ENCODE measurements at regions not wholly inside any gene's neighbourhood (a gene's known extent, or its start where the extent isn't known, plus 50 kb on each side); places are given as distances from the start of the nearest gene placed in this dataset.

DNA sequence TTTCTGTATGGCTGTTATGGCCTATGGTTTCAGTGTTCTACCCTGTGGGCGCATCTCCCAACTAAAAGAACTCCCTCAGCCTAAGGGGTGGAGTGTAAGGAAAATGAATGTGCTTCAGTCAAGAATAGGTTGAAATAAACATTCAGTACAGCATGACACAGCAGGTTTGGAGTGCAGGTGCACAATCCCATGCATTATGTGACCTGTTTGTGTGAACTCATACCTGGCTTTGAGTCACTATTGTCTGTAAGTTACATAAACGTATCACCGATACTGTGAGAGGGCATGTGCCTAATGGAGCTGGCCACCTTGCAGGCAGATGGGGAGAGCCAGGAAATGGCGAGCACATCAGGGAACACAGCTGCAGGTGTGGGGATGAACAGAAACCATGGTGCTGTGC lies 216.0 kb downstream of the DSEL start:
- in situ Hi-C loops (cut with HindIII; ENCODE audit: low sequenced_read_pairs), result no loop called here

DNA sequence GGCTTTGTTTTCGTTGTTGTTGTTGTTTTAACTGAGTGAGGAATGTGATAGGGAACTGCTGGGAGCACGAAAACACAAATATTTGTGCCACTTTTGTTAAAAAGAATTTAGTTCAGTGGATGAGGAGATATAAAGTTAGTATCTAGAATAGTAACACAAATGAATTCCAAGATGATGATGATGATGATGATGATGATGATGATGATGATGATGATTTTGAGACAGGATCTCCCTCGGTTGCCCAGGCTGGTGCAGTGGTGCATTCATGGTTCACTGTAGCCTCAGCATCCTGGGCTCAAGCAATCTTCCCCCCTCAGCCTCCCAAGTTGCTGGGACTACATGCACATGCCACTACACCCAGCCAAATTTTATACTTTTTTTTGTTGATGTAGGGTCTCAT lies 223.7 kb downstream of the DSEL start:
- in situ Hi-C loops (cut with HindIII; ENCODE audit: low sequenced_read_pairs), result no loop called here

DNA sequence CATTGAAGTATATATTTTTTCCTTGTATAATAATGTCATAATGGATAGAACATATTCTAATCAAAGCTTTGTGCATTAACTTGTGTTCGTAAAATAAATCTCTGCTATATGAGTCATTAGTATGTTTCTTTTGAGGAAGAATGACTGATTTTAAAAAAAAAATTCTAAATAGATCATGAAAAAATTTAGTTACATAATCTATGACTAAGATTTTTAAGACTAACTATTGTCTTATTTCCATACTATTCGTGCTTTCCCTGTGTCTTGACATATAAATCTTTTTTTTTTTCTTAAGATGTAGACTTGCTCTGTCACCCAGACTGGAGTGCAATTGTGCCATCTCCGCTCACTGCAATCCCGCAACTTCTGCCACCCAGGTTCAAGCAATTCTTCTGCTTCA lies 226.1 kb downstream of the DSEL start:
- in situ Hi-C loops (cut with HindIII; ENCODE audit: low sequenced_read_pairs), result no loop called here

DNA sequence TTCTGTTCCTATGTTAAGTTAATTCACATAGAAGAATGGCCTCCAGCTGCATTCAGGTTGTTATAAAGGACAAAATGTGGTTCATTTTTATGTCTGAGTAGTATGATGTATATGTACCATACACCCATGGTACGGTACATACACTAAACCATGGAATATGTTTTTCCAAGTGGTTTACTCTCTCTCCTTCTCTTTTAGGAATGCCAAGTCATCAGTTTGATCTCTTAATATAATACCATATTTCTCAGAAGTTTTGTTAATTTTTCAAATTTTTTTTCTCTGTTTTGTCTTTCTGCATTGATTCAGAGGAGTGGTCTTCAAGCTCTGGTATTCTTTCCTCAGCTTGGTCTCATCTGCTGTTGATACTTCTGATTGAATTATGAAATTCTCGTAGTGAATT lies 230.9 kb downstream of the DSEL start:
- in situ Hi-C loops (cut with HindIII; ENCODE audit: low sequenced_read_pairs), result no loop called here

DNA sequence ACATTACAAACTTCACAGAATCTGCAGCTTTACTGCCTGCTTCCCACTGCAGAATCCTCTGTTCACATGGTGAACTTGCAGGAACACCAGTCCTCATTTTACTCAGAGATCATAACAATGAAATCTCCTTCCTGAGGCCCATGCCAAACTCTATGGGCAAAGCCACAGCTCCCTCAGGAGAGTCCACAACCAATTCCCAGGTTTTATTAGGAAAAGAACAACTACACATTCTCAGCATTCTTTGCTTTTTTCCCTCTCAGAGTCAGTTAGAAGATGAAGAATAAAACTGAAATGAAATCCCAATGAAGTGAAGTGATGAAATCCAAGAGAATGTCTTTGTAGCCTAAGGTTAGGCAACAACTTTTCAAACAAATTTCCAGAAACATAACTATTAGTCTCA lies 233.7 kb downstream of the DSEL start:
- in situ Hi-C loops (cut with HindIII; ENCODE audit: low sequenced_read_pairs), result no loop called here

DNA sequence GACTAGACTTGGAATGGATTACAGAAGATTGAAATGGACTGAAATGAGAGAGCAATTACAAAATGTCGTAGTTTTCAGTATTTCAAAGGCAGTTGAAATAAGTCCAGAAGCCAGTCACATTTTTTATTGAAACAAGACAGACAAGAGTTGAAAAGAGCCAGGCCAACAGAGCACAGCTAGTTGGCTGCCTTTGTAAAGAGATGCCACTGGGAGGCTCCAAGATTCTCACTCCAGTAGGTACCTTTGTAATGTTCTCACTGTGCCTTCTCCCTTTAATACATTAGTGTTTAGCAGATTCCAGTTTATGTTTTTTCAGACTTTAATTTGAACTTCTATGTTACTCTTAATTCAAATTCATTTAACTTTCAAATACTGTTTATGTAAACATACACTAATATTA lies 234.8 kb downstream of the DSEL start:
- in situ Hi-C loops (cut with HindIII; ENCODE audit: low sequenced_read_pairs), result no loop called here

DNA sequence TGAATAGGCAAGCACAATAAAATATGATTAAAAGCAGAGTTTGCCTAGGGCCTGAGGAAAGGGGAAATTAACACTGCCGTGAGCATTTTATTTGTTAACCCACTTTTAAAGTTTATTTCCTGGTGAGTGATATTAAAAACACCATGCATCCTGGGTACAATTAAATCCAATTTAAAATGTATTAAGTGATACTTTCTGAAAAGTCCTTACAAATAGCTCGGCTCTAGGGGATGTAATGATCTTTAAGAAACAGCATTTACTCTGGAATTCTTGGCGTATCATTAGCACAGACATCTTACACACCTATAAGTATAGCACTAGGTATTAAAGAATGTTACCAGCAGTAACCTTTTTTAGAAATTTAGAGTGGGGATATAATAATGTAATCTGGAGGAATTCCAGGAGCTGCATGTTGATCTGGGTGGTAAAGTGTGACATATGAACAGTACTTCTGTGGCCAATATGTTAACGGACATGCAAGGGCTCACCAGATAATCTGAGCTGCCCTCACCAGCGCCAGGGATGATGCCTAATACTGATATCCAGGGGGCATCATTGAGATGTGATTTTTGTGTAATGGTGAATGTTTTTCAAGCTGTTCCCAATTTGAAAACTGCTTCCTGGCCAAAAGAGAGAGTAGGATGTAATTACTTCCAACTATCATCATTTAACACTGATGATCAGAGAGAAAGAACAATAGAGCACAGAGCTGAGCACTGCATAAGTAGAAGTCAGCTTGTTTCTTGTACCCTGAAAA lies 235.9 kb downstream of the DSEL start:
- in situ Hi-C loops (cut with HindIII; ENCODE audit: low sequenced_read_pairs), result no loop called here

DNA sequence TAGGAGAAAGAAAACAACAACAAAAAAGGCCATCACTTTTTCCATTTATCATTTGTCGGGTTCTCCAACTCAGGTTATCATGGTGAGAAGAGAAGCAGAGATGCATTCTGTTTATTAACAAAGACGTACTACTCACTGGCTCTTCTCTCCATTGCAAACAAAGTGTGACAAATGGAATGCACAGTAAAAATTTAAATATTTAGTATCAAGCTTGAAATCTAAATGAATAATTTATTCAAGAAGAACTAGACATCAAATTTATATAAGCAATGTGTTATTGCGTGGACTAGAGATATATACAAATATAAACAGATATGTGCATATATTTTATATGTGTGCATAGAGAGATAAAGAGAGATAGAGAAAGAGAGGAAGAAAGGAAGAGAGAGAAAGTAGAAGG lies 236.5 kb downstream of the DSEL start:
- in situ Hi-C loops (cut with HindIII; ENCODE audit: low sequenced_read_pairs), result no loop called here

DNA sequence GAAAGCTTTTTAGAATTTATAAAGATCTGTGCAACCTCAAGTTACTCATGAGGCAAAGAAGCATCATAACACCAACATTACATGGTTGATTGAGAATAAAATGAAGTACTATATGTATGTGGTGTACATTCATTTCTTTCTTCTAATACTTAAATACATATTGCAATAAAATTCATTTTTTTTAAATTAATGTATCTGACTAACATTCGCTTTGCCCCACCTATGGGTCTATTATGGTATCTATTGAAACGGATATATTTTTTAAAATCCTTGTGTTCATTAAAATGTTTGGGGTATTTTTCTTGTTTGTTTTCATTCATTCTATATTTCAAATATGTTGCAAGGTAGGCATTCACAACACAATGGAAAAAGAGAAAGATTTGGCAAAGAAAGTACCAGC lies 237.5 kb downstream of the DSEL start:
- in situ Hi-C loops (cut with HindIII; ENCODE audit: low sequenced_read_pairs), result no loop called here

DNA sequence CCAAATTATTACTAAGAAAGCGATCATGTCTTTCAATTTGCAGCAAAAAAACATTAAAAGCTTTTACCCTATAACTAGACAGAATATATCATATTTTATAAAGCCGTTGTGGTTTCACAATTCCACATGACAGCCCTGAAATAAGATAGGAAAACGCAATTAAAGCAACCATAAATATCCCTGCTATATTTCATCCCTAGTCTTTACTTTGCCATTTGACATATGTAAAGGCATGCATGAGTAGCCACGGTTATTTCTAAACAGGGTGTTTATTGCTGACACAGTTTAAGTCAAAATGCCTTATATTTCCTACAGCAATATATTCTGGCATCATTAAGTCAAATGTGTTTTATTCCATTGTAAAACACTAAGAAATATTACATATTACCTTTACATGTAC lies 239.9 kb downstream of the DSEL start:
- in situ Hi-C loops (cut with HindIII; ENCODE audit: low sequenced_read_pairs), result no loop called here

DNA sequence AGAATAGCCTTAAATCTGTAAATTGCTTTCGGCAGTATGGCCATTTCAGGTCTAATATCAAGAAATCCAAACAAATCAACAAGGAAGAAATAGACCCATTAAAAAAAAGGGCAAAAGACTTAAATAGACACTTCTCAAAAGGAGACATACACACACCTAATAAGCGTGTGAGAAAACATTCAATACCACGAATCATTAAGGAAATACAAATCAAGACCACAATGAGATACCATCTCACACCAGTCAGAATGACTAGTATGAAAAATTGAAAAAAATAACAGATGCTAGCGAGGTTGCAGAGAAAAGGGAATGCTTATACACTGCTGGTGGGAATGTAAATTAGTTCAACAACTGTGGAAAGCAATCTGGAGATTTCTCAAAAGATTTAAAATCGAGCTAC lies 243.2 kb downstream of the DSEL start:
- in situ Hi-C loops (cut with HindIII; ENCODE audit: low sequenced_read_pairs), result no loop called here

DNA sequence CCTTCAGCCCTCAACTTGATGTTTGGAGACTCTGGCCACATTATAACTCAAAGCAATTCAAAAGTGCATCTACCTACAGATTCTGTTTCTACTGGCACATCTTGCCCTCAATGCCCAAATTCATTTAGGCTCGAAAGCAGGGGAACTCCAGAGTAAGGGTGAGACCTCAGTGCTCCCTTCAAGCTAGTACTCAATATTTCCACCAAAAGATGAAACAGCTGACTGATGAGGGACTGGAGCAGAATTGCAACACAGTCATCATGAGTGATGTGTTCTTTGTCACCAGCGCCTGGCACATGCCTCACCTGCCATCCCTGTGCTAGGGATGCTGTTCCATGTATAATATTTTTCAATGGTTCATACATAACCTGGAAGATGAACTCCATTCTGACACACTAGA lies 247.3 kb downstream of the DSEL start:
- in situ Hi-C loops (cut with HindIII; ENCODE audit: low sequenced_read_pairs), result no loop called here

DNA sequence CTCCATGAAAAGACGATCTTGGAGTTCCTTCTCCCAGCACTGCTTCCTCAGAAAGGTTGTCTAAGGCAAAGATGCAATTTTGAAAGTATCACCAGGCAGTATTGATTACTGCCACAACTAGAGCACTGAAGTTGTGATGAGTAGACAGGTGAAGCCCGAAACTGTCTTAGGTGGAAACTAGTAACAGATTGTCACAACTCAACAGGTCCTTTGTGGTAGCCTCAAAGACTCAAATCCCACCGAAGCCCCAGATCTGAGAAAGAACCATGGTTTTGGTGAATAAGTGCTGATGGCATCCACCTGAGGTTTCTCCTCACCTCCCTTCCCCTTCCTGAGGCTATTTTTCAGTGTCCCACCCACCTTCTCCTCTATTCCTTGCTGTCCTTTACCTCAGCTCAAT lies 248.0 kb downstream of the DSEL start:
- in situ Hi-C loops (cut with HindIII; ENCODE audit: low sequenced_read_pairs), result no loop called here

DNA sequence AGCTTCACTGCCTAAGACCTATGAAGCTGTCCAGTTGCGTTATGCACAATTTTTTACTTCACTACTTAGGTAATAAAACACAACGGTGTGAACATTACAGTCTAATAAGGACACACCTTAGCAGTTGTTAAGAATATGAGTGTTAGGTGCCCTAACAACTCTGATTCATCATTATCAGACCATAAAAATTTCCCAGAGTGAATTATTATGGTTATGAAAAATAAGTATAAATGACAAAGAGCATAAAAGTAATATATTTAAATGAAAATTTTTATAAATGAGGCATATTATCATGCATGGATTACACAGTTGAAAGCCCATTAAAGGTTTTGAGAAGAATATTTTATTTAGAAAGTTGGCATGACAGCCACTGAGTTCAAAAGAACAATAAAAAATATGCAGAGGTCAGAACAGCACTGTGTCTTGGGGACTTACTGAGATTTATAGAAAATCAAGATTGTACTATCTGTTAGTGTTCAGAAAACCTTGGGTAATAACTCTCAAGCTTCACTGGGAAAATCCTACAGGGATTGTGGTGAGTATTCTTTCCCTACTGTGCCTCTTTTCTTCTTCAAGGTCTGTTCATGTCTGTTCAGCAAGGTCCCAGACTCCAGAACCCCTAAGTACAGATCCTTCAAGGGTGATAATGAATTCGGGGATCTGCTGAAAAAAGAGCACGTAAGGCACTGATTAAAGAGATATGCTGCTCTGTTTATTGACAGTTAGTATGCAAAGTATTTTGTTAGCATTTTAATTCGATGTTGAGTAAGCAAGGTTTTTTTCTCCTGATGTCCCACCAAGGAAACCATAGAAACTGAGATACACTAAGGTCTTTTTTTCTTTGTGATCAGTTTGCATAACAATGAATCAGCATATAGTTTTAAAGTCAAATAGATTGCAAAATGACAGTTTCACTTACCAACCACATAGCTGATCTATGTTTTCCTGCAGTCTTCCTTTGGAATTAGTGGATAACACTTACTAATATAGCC lies 250.0 kb downstream of the DSEL start:
- in situ Hi-C loops (cut with HindIII; ENCODE audit: low sequenced_read_pairs), result no loop called here

DNA sequence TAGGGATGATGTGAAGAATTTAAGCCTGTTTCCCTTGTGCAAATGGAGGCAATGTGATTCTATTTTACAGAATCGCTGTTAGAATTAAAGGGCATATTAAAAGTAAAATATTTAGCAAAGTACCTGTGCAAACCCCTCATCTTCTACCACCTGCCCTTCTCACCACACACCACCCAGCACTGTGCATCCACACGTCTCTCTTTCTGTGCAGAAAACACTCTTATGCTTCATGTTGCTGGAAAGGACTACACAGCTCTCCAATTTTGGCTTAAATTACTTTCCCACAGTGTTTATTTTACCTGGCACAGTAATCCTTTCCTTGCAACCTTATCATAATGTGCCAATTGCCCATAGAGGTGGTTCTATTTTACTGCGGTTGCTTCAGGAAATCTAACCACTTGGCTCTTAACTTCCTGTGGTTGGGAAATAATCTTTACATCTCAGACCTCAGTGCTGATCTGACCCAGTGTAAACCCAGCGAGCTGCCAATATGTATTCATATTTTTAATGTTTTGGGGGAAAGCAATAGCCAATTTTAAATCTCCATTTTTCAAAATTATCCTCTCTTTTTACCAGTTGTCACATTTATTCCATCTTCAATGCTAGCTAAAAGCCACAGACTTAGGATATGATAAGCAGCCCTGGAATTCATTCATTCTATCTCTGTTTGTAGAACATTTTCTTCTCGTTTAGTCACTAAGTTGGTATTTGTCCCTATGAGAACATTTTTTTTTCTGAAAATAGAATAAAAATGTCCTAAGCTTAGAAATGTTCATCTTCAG lies 250.9 kb downstream of the DSEL start:
- in situ Hi-C loops (cut with HindIII; ENCODE audit: low sequenced_read_pairs), result no loop called here

DNA sequence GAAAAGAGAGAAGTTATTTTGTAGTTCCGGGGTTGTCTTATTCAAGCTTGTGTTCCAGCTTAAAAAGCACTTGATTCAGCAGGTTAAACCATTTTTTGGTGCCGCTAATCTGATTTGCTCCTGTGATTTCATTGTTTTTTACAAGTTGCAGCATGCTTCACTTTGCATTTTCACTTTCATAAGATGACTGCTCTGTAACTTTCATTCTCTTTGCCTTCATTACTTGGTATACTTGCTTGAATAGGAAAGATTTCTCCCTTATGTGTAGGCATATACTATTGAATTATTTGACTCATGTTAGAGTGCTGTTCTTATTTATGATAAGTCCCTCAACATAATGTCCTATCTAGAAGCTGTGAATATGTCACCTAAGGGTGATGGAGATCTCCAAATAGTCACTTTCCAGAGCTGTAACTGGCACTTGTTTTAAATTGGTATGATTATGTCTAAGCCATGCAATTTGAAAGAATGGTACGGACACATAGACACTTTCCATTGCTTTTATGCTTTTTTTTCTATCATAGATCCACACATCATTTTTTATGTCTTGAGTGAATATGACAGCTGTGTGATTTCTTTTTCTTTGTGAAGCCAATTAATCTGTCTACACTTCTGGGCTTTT lies 254.5 kb downstream of the DSEL start:
- in situ Hi-C loops (cut with HindIII; ENCODE audit: low sequenced_read_pairs), result no loop called here

DNA sequence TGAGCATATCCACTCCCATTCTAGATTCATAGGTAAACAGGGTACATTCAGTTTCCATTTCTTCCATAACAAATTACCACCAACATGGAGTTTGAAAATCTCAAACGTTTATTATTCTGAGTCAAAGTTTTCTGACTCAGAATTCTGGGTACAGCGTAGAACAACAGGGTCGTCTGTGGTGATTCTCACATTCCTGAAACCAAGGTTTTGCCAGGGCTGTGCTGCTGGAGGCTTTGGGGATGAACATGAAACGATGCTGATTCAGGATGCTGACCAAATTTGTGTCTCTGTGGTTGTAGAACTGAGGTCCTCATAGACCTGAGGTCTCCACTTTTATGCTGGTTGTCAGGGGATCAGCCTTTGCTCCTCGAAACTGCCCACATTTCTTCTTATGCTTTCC lies 255.7 kb downstream of the DSEL start:
- in situ Hi-C loops (cut with HindIII; ENCODE audit: low sequenced_read_pairs), result no loop called here

DNA sequence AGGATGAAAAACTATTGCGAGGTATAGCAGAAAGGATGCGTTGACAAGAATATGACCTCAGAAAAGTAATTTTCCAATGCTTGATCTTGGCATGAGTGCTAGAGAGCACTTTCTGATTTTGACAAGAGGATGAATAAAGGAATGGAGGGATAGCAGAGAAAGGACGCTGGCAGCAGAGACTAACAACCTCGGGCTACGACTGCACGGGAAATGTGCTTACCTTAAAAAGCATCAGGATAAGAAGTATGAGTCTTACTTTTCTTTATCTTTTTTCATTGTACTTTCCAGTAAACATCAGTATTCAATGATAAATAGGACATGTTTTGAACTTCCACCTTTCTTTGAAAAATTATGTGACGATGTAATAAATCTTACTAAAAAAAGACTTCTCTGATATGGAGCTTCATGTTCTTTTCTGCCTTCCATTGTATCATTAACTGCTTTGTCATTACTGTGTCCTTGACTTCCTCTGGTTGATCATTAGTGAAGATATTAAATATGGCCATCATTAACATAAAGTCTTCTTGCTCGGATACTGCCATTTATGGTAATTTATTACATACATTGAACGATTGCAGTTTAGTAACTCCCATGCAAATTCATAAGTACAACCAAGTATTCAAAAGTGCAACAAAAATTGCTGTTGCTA lies 265.6 kb downstream of the DSEL start:
- in situ Hi-C loops (cut with HindIII; ENCODE audit: low sequenced_read_pairs), result no loop called here

DNA sequence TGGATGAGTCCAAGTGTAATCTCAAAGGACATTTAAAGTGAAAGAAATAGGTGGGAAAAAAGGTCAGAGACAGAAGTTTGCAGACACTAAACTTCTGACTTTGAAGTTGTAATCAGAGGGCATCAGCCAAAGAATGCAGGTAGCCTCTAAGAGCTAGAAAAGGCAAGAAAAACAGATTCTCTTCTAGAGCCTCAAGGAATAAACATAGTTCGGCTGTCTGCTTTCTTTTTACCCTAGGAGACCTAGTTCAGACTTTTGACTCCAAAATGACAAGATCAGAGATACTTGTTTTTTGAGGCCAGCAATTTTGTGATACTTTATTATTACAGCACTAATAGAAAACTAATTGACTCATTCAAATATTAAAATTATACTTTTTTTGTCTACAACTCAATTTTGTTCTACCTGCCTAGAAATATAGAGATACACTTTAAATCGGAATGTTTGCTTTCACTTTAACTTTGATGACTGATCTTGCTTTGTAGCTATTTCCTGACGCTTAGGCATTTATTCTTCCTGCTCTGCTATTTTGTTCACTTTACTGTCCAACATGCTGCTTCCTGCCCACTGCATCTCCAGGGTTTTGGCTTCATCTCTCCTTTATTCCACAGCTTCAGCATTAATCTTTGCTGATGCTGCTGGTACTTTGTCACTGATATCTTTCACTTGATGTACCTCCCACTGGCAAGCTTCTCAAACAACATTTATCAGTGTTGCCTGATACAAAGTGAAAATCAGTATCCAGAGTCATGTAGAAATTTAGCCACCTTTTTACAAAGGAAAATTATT lies 272.5 kb downstream of the DSEL start:
- in situ Hi-C loops (cut with HindIII; ENCODE audit: low sequenced_read_pairs), result no loop called here

DNA sequence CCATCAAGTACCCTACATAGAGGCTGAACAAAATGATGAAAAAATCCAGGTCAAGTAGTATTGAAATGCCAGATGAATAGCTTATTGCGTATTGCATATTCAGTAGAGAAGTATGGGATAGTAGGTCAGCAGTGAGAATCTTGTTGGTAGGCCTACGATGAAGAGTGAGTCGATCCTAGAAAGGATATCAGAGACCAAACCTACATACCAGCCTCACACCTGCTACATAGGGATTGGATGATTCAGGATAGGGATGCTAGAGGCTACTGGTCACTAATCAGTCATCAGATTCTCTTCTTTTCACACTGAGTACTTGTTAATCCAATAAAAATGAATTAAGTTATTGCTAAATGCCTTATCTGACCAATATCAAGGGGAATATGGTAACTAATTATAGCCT lies 274.5 kb downstream of the DSEL start:
- in situ Hi-C loops (cut with HindIII; ENCODE audit: low sequenced_read_pairs), result no loop called here
